ENCODE measurements at regions not wholly inside any gene's neighbourhood (a gene's known extent, or its start where the extent isn't known, plus 50 kb on each side); places are given as distances from the start of the nearest gene placed in this dataset.

- TF ChIP-seq CTCF (IDR thresholded peaks at IDR 0.05; ENCODE audit: low read length) (no peak), EZH2 (IDR thresholded peaks at IDR 0.05; ENCODE audit: borderline replicate concordance, low read length) (no peak)
Observed at GRCh38 chr6:125550892-125551291, 198.5 kb upstream of the HEY2 start.

Data from OCI-LY1 (cell line).